C4-2B (cell line): ENCODE measurements at regions not wholly inside any gene's neighbourhood (a gene's known extent, or its start where the extent isn't known, plus 50 kb on each side); places are given as distances from the start of the nearest gene placed in this dataset.

Experiments
- ZFX ChIP-seq: fragments of 450-650 bp; IDR thresholded peaks from 2 replicates; pipeline ENCODE4 v1.6.1; 2017
- TF ChIP-seq, protein P1 (sequence below): fragments of 450-650 bp; conservative IDR thresholded peaks from 2 replicates; pipeline ENCODE4 v1.5.1; 2017; ENCODE audit warnings: mild to moderate bottlenecking

DNA sequence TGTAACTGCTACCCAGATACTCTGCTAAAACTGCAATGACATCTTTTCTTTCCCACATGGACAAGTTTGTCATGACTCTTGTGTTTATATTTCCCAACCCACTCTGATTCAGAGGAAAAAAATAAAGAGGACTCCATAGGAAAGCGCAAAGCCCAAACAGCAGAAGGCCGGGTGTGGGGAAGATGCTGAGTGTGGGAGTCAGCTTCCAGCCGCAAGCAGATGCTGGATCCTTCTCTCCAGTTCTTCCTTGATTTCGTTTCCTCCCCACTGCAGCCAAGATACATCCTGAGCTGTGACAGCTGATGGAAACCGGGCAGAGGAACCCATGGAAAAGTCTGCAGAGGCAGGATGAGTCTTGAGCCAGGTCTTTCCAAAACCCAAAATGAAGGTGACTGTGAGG lies 498.2 kb downstream of the PLPP3 start:
- TF ChIP-seq, protein P1, sequence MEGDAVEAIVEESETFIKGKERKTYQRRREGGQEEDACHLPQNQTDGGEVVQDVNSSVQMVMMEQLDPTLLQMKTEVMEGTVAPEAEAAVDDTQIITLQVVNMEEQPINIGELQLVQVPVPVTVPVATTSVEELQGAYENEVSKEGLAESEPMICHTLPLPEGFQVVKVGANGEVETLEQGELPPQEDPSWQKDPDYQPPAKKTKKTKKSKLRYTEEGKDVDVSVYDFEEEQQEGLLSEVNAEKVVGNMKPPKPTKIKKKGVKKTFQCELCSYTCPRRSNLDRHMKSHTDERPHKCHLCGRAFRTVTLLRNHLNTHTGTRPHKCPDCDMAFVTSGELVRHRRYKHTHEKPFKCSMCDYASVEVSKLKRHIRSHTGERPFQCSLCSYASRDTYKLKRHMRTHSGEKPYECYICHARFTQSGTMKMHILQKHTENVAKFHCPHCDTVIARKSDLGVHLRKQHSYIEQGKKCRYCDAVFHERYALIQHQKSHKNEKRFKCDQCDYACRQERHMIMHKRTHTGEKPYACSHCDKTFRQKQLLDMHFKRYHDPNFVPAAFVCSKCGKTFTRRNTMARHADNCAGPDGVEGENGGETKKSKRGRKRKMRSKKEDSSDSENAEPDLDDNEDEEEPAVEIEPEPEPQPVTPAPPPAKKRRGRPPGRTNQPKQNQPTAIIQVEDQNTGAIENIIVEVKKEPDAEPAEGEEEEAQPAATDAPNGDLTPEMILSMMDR, result no peak
- no peak for TF ChIP-seq ZFX
